ENCODE measurements at regions not wholly inside any gene's neighbourhood (a gene's known extent, or its start where the extent isn't known, plus 50 kb on each side); places are given as distances from the start of the nearest gene placed in this dataset.

- Histone ChIP-seq H3K36me3 (no peaks in the 10 kb centered on the region), H3K4me3 (no peak overlapping the region), H3K27ac (replicated peaks in 1 of 4) (no peak overlapping the region), H3K27me3 (no peaks in the 10 kb centered on the region), H3K9me3 (no peaks in the 10 kb centered on the region), H3K4me1 (peaks cover 0 to 18% (median 14%) of the 10 kb centered on the region in 4 donors)
- DNase-seq (ENCODE audit: extremely low spot score): peak; percentile 37
- 47% methylated on average over 3 of the region's 3 CpGs for WGBS
- TF ChIP-seq POLR2A (IDR thresholded peaks at IDR 0.05; ENCODE audit: low read depth): no peak
- TF ChIP-seq, protein P1, sequence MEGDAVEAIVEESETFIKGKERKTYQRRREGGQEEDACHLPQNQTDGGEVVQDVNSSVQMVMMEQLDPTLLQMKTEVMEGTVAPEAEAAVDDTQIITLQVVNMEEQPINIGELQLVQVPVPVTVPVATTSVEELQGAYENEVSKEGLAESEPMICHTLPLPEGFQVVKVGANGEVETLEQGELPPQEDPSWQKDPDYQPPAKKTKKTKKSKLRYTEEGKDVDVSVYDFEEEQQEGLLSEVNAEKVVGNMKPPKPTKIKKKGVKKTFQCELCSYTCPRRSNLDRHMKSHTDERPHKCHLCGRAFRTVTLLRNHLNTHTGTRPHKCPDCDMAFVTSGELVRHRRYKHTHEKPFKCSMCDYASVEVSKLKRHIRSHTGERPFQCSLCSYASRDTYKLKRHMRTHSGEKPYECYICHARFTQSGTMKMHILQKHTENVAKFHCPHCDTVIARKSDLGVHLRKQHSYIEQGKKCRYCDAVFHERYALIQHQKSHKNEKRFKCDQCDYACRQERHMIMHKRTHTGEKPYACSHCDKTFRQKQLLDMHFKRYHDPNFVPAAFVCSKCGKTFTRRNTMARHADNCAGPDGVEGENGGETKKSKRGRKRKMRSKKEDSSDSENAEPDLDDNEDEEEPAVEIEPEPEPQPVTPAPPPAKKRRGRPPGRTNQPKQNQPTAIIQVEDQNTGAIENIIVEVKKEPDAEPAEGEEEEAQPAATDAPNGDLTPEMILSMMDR (IDR thresholded peaks at IDR 0.05): peak in 1 of 3 experiments; percentile 5
- intact Hi-C loops (cut with DNase I): no loop called here
These were observed 373.4 kb downstream of the LMX1A start for GRCh38 chr1:164983023-164983650.

DNA sequence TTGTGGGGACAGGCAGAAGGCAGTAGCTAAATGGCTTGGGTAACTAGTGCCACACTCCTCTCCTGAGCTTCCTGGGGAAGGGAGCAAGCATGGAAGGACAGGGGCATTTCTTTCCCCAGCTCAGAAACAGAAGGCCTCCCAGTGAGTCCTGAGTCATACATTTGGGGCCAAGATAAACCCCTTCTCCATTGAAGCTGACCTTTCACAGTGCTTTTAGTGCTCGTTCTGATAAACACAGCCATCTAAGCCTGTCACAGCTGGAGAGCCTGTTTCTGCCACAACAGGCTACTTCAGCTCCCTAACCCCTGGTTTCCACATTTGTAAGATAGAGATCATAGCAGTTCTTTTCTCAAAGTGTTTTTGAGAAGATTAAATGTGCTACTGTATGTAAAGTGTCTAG, 374.0 kb downstream of the LMX1A start:
- H3K27me3 ChIP-seq: no peaks in the 10 kb centered on the region
- TF ChIP-seq, protein P1 (IDR thresholded peaks at IDR 0.05): no peak
- TF ChIP-seq POLR2AphosphoS5 (IDR thresholded peaks at IDR 0.05) (no peak), EP300 (IDR thresholded peaks at IDR 0.05) (no peak), POLR2A (IDR thresholded peaks at IDR 0.05; ENCODE audit: low read depth) (no peak)
- WGBS: 29% methylated on average over 1 of the region's 1 CpG
- H3K9me3 ChIP-seq: no peaks in the 10 kb centered on the region
- H3K36me3 ChIP-seq: no peaks in the 10 kb centered on the region
- H3K4me1 ChIP-seq: peaks cover 0 to 18% (median 14%) of the 10 kb centered on the region in 4 donors
- H3K4me3 ChIP-seq: no peak overlapping the region
- peak; percentile 34 for DNase-seq (ENCODE audit: extremely low spot score)
- intact Hi-C loops (cut with DNase I): no loop called here
- H3K27ac ChIP-seq (replicated peaks in 1 of 4): no peak overlapping the region

- no peaks in the 10 kb centered on the region for H3K9me3 ChIP-seq
- no peaks in the 10 kb centered on the region for H3K36me3 ChIP-seq
- intact Hi-C loops (cut with DNase I): no loop called here
- H3K4me1 ChIP-seq: peaks cover 0 to 10% (median 5%) of the 10 kb centered on the region in 4 donors
- H3K4me3 ChIP-seq: no peak overlapping the region
- H3K27me3 ChIP-seq: no peaks in the 10 kb centered on the region
- 68% methylated on average over 3 of the region's 3 CpGs for WGBS
- no peak for TF ChIP-seq POLR2A (IDR thresholded peaks at IDR 0.05; ENCODE audit: low read depth)
- TF ChIP-seq, protein P1 (IDR thresholded peaks at IDR 0.05): no peak
- TF ChIP-seq POLR2AphosphoS5 (IDR thresholded peaks at IDR 0.05): no peak
- no peak for TF ChIP-seq EP300 (IDR thresholded peaks at IDR 0.05)
- H3K27ac ChIP-seq (replicated peaks in 1 of 4): no peak overlapping the region
- peak; percentile 82 for DNase-seq (ENCODE audit: extremely low spot score)
These were observed 379.0 kb downstream of the LMX1A start for GRCh38 chr1:164977561-164977960.

- Histone ChIP-seq H3K27ac (replicated peaks in 1 of 4) (no peak overlapping the region), H3K36me3 (no peaks in the 10 kb centered on the region), H3K27me3 (no peaks in the 10 kb centered on the region), H3K9me3 (peaks cover 0 to 5% (median 0%) of the 10 kb centered on the region in 4 donors), H3K4me3 (no peak overlapping the region), H3K4me1 (no peaks in the 10 kb centered on the region)
- 83% methylated on average over 6 of the region's 6 CpGs for WGBS
- intact Hi-C loops (cut with DNase I): no loop called here
- TF ChIP-seq EP300 (IDR thresholded peaks at IDR 0.05): no peak
- no peak for TF ChIP-seq POLR2AphosphoS5 (IDR thresholded peaks at IDR 0.05)
- no peak for TF ChIP-seq POLR2A (IDR thresholded peaks at IDR 0.05; ENCODE audit: low read depth)
- TF ChIP-seq, protein P1 (IDR thresholded peaks at IDR 0.05): no peak
- DNase-seq (ENCODE audit: extremely low spot score): peak; percentile 77
These were observed 384.5 kb downstream of the LMX1A start for GRCh38 chr1:164971921-164972415.

DNA sequence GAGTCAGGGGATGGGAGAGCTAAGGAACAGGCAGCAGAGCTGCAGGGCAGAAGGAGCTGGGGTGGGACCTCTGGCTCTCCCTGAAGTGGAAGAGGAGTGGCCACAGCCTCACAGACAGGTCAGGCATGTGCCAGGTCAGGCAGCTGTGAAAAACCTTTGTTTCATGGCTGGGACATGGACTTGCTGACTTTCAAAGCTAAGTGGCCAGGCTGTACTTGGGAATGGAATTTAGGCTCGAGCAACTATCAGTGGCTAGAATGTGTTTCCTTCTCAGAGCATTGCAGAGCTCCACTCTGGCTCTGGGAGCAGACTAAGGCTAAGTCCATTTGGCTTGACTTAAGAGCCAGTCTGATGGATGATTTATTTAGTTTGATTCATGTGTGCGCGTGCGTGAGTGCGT, 385.1 kb downstream of the LMX1A start:
- TF ChIP-seq, protein P1 (IDR thresholded peaks at IDR 0.05): no peak
- TF ChIP-seq EP300 (IDR thresholded peaks at IDR 0.05) (no peak), POLR2A (IDR thresholded peaks at IDR 0.05; ENCODE audit: low read depth) (no peak), POLR2AphosphoS5 (IDR thresholded peaks at IDR 0.05) (no peak)
- Histone ChIP-seq H3K9me3 (peaks cover 0 to 5% (median 0%) of the 10 kb centered on the region in 4 donors), H3K4me1 (no peaks in the 10 kb centered on the region), H3K27ac (replicated peaks in 1 of 4) (no peak overlapping the region), H3K36me3 (no peaks in the 10 kb centered on the region), H3K27me3 (no peaks in the 10 kb centered on the region), H3K4me3 (no peak overlapping the region)
- DNase-seq (ENCODE audit: extremely low spot score): peak; percentile 89
- intact Hi-C loops (cut with DNase I): no loop called here
- 94% methylated on average over 5 of the region's 5 CpGs for WGBS

Data from esophagus muscularis mucosa (tissue), 4 donors.